ENCODE measurements at regions not wholly inside any gene's neighbourhood (a gene's known extent, or its start where the extent isn't known, plus 50 kb on each side); places are given as distances from the start of the nearest gene placed in this dataset.

- H3K27ac Mint-ChIP-seq = no peak overlapping the region
- peaks cover 58% of the 10 kb centered on the region for H3K27me3 Mint-ChIP-seq (ENCODE audit: low read depth)
- no peak for TF ChIP-seq CTCF (IDR thresholded peaks at IDR 0.05; ENCODE audit: unreplicated experiment in 3 of 3)
- H3K4me1 Mint-ChIP-seq = peaks cover 40% of the 10 kb centered on the region
- H3K4me3 Mint-ChIP-seq = no peak overlapping the region
- no peaks in the 10 kb centered on the region for H3K36me3 Mint-ChIP-seq (ENCODE audit: low read depth)
- no peaks in the 10 kb centered on the region for H3K9me3 Mint-ChIP-seq
These were observed 147.4 kb downstream of the NSG2 start for GRCh38 chr5:174192901-174193300.

- Mint-ChIP-seq H3K4me1 (peaks cover 14% of the 10 kb centered on the region), H3K27me3 (ENCODE audit: low read depth) (peaks cover 42% of the 10 kb centered on the region), H3K27ac (no peak overlapping the region), H3K4me3 (no peak overlapping the region), H3K36me3 (ENCODE audit: low read depth) (no peaks in the 10 kb centered on the region), H3K9me3 (no peaks in the 10 kb centered on the region)
- no peak for TF ChIP-seq CTCF (IDR thresholded peaks at IDR 0.05; ENCODE audit: unreplicated experiment in 3 of 3)
These were observed 150.0 kb downstream of the NSG2 start for GRCh38 chr5:174195517-174195916.

- peaks cover 10% of the 10 kb centered on the region for H3K9me3 Mint-ChIP-seq
- no peak overlapping the region for H3K4me3 Mint-ChIP-seq
- no peak overlapping the region for H3K27ac Mint-ChIP-seq
- H3K36me3 Mint-ChIP-seq (ENCODE audit: low read depth) = no peaks in the 10 kb centered on the region
- peaks cover 24% of the 10 kb centered on the region for H3K27me3 Mint-ChIP-seq (ENCODE audit: low read depth)
- TF ChIP-seq CTCF (IDR thresholded peaks at IDR 0.05; ENCODE audit: unreplicated experiment in 3 of 3) = no peak
- H3K4me1 Mint-ChIP-seq = no peaks in the 10 kb centered on the region
These were observed 152.4 kb downstream of the NSG2 start for GRCh38 chr5:174197929-174198328.

- peaks cover 19% of the 10 kb centered on the region for H3K27me3 Mint-ChIP-seq (ENCODE audit: low read depth)
- H3K9me3 Mint-ChIP-seq = peaks cover 10% of the 10 kb centered on the region
- TF ChIP-seq CTCF (IDR thresholded peaks at IDR 0.05; ENCODE audit: unreplicated experiment in 3 of 3) = no peak
- no peak overlapping the region for H3K4me3 Mint-ChIP-seq
- no peaks in the 10 kb centered on the region for H3K36me3 Mint-ChIP-seq (ENCODE audit: low read depth)
- H3K27ac Mint-ChIP-seq = no peak overlapping the region
- no peaks in the 10 kb centered on the region for H3K4me1 Mint-ChIP-seq
These were observed 153.0 kb downstream of the NSG2 start for GRCh38 chr5:174198541-174198940.

GRCh38 chr5:174202996-174203395 lies 157.5 kb downstream of the NSG2 start:
- H3K36me3 Mint-ChIP-seq (ENCODE audit: low read depth) = no peaks in the 10 kb centered on the region
- TF ChIP-seq CTCF (IDR thresholded peaks at IDR 0.05; ENCODE audit: unreplicated experiment in 3 of 3) = no peak
- no peak overlapping the region for H3K4me3 Mint-ChIP-seq
- peaks cover 3% of the 10 kb centered on the region for H3K27me3 Mint-ChIP-seq (ENCODE audit: low read depth)
- peak overlapping the region in 1 of 3 experiments; percentile 18 for H3K27ac Mint-ChIP-seq
- H3K9me3 Mint-ChIP-seq = peaks cover 10% of the 10 kb centered on the region
- peaks cover 11% of the 10 kb centered on the region for H3K4me1 Mint-ChIP-seq

GRCh38 chr5:174204535-174205313 lies 159.2 kb downstream of the NSG2 start:
- H3K27me3 Mint-ChIP-seq (ENCODE audit: low read depth) = peaks cover 3% of the 10 kb centered on the region
- H3K27ac Mint-ChIP-seq = no peak overlapping the region
- no peak overlapping the region for H3K4me3 Mint-ChIP-seq
- H3K4me1 Mint-ChIP-seq = peaks cover 11% of the 10 kb centered on the region
- H3K9me3 Mint-ChIP-seq = peaks cover 10% of the 10 kb centered on the region
- TF ChIP-seq CTCF (IDR thresholded peaks at IDR 0.05; ENCODE audit: unreplicated experiment in 3 of 3) = no peak
- H3K36me3 Mint-ChIP-seq (ENCODE audit: low read depth) = no peaks in the 10 kb centered on the region

All from nephron (organoid).